NT2/D1 (cell line): ENCODE measurements at regions not wholly inside any gene's neighbourhood (a gene's known extent, or its start where the extent isn't known, plus 50 kb on each side); places are given as distances from the start of the nearest gene placed in this dataset.

ENCODE experiments used
- YY1 ChIP-seq: IDR thresholded peaks from 2 replicates; pipeline ENCODE4 v1.6.1; 2011; ENCODE audit not compliant: insufficient read length, insufficient read depth
- ZNF274 ChIP-seq: IDR thresholded peaks from 2 replicates; pipeline ENCODE4 v1.6.1; 2011; ENCODE audit warnings: mild to moderate bottlenecking, low read depth, low read length

DNA sequence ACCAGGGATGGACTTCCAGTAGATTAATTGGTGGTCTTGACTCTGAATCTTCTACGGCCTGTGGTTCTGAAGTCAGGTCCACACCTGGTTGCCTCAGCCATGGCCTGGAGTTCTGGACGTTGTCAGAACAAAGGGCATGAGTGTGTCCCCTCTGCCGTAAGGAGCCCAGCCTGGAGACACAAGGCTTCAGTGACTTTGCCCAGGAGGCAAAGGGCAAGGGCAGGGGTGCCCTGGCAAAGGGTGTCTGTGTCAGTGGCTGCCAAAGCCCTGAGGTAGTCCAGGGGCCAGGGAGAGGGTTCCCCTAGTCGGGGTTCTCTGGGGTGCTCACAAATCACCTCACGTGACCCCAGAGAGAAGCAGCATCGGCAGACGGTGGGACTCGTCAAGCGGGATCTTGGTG lies 273.2 kb upstream of the ZNF32 start:
- TF ChIP-seq ZNF274 (no peak), YY1 (no peak)
